ENCODE measurements at regions not wholly inside any gene's neighbourhood (a gene's known extent, or its start where the extent isn't known, plus 50 kb on each side); places are given as distances from the start of the nearest gene placed in this dataset.
A peak's percentile ranks its signal among the peaks of the same experiment; 100 is the strongest.
"Not testable (repeated sequence)": the region's sequence is repeated elsewhere in the genome, so short reads cannot be mapped to it uniquely, and the experiment has no call there.

- no peak for DNase-seq (ENCODE audit: low read depth, low spot score)
These were observed 68.6 kb upstream of the MRTFB start for GRCh38 chr16:14002416-14002990.

GRCh38 chr16:14003074-14003570 lies 68.0 kb upstream of the MRTFB start:
- DNase-seq (ENCODE audit: low read depth, low spot score) = no peak

- DNase-seq (ENCODE audit: low read depth, low spot score) = no peak
These were observed 66.9 kb upstream of the MRTFB start for GRCh38 chr16:14004031-14004728.

- DNase-seq (ENCODE audit: low read depth, low spot score) = no peak
These were observed 66.3 kb upstream of the MRTFB start for GRCh38 chr16:14004729-14005315.

GRCh38 chr16:14005335-14005734 lies 65.8 kb upstream of the MRTFB start:
- DNase-seq (ENCODE audit: low read depth, low spot score) = no peak

GRCh38 chr16:14007450-14007849 lies 63.7 kb upstream of the MRTFB start:
- DNase-seq (ENCODE audit: low read depth, low spot score) = no peak

GRCh38 chr16:14011001-14011400 lies 60.1 kb upstream of the MRTFB start:
- DNase-seq (ENCODE audit: low read depth, low spot score) = no peak

- DNase-seq (ENCODE audit: low read depth, low spot score) = no peak
These were observed 59.3 kb upstream of the MRTFB start for GRCh38 chr16:14011846-14012245.

- no peak for DNase-seq (ENCODE audit: low read depth, low spot score)
These were observed 58.0 kb upstream of the MRTFB start for GRCh38 chr16:14013145-14013570.

GRCh38 chr16:14013571-14014283 lies 57.4 kb upstream of the MRTFB start:
- peak; percentile 92 for DNase-seq (ENCODE audit: low read depth, low spot score)

GRCh38 chr16:14014284-14014625 lies 56.9 kb upstream of the MRTFB start:
- DNase-seq (ENCODE audit: low read depth, low spot score) = no peak

- DNase-seq (ENCODE audit: low read depth, low spot score) = no peak
These were observed 56.1 kb upstream of the MRTFB start for GRCh38 chr16:14015033-14015432.

GRCh38 chr16:14015461-14015860 lies 55.7 kb upstream of the MRTFB start:
- DNase-seq (ENCODE audit: low read depth, low spot score) = no peak

GRCh38 chr16:14015948-14016347 lies 55.2 kb upstream of the MRTFB start:
- DNase-seq (ENCODE audit: low read depth, low spot score) = no peak

GRCh38 chr16:14016362-14016761 lies 54.8 kb upstream of the MRTFB start:
- not testable (repeated sequence) for DNase-seq (ENCODE audit: low read depth, low spot score)

- no peak for DNase-seq (ENCODE audit: low read depth, low spot score)
These were observed 53.2 kb upstream of the MRTFB start for GRCh38 chr16:14017886-14018285.

- DNase-seq (ENCODE audit: low read depth, low spot score) = no peak
These were observed 52.3 kb upstream of the MRTFB start for GRCh38 chr16:14018851-14019250.

GRCh38 chr16:14020141-14020540 lies 51.0 kb upstream of the MRTFB start:
- no peak for DNase-seq (ENCODE audit: low read depth, low spot score)
